NCI-H446 (cell line): ENCODE measurements at regions not wholly inside any gene's neighbourhood (a gene's known extent, or its start where the extent isn't known, plus 50 kb on each side); places are given as distances from the start of the nearest gene placed in this dataset.
A peak's percentile ranks its signal among the peaks of the same experiment; 100 is the strongest.
"Not testable (repeated sequence)": the region's sequence is repeated elsewhere in the genome, so short reads cannot be mapped to it uniquely, and the experiment has no call there.

Experiments used
- DNase-seq, 2 experiments: peaks; one replicate each; lab custom pipeline; 2025; lab: John Stamatoyannopoulos, UW

DNA sequence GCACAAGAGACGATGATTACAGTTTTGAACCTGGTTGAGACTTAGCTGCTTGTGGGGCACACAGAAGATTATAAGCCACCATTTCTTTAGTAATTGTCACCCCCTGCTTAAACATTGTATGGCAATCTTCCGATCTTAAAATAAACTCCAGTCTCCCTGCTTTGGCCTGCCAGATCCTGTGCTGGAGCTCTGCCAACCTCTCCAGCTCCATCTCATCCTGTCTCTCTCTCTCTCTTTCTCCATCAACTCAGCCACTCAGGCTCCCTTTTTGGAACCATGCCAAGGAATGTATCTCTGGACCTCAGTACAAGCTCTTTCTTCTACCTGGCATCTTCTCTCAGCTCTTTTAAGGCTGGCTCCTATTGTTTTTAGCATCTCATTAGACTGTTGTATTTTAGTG, 1053.2 kb downstream of the REEP3 start:
- DNase-seq = peak in 1 of 2 experiments; percentile 74

DNA sequence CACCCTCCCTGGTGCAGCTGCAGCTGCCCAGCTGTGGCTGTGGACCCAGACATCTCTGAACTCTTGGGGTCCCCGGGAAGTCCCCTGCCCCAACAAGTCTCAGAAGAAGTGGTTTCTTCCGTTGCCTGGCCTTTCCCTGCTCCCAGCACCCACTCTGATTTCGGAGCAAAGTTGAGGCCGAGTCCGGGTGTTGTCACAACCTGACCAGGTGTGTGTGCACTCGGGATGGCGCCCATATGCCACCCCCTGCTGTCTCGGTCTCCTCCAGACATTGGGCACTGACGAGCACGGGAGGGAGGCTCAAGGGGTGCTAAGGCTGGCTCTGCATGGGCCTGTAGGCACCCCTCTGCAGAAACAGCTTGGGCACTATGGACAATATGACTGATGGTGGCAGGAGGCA, 1055.3 kb downstream of the REEP3 start:
- no peak for DNase-seq

DNA sequence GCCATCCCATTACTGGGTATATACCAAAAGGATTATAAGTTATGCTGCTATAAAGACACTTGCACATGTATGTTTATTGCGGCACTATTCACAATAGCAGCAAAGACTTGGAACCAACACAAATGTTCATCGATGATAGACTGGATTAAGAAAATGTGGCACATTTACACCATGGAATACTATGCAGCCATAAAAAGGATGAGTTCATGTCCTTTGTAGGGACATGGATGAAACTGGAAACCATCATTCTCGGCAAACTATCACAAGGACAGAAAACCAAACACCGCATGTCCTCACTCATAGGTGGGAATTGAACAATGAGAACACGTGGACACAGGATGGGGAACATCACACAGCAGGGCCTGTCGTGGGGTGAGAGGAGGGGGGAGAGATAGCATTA, 1057.6 kb downstream of the REEP3 start:
- DNase-seq = not testable (repeated sequence)

- DNase-seq = no peak
Observed at GRCh38 chr10:64586934-64587503, 1065.8 kb downstream of the REEP3 start.

GRCh38 chr10:64594072-64594471, 1072.9 kb downstream of the REEP3 start:
- DNase-seq = no peak

DNA sequence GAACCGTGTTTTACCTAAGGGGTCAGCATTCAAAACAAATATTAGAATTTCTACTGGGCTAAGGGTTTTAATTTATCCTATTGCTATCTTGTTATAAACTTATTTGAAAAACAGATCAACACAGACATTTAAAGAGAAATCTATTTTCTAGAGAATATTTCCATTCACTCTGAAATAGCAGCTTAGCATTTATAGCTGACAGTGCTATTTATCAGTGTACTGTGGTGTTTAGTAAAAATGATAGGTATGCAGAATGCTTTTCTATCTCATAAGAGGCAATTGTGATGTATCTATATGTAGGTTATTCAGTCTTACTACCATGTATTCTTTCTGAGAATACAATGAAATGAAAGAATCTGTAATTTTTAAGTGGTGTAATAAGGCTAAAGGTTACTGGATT, 1077.4 kb downstream of the REEP3 start:
- DNase-seq = no peak

GRCh38 chr10:64601298-64601697, 1080.1 kb downstream of the REEP3 start:
- no peak for DNase-seq

GRCh38 chr10:64617085-64617484, 1095.9 kb downstream of the REEP3 start:
- no peak for DNase-seq

DNA sequence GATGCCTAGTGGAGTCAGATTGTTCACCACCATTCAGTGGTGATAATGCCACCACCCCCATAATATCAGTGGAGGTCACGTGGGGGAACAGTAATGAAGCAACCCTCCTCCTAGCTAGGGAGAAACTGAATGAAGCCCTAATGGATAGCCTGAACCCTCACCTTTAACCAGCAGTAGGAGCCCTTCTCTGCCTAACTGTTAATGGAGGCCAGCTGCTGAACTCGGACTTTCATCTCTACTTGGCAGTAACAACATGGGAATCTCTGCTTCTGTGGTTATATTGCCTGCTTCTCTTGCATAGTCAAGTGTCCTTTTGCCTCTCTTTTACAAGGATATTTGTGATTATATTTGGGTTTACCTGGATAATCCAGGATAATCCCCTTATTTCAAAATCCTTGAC, 1097.9 kb downstream of the REEP3 start:
- DNase-seq = no peak

DNA sequence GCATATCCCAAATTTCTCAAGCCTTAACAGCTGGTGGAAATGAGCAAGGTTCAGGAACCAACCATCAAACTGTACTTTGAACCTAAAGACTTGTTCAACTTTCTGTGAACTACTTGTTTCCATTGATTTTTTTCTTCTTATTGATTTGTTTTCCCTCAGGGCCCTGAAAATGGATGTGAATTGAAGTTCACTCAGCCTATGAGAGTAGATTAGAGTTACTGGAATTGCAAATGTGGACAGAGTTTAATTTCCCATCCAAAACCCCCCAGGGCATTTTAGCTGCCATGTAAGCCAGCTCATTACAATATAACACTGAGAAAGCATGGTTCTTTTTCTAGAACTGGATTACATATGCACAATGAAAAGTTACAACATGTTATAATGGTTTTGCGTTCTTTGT, 1105.7 kb downstream of the REEP3 start:
- DNase-seq = no peak

GRCh38 chr10:64630534-64630933, 1109.3 kb downstream of the REEP3 start:
- DNase-seq = no peak

GRCh38 chr10:64635906-64636305, 1114.7 kb downstream of the REEP3 start:
- no peak for DNase-seq

GRCh38 chr10:64636461-64636860, 1115.3 kb downstream of the REEP3 start:
- DNase-seq = no peak

DNA sequence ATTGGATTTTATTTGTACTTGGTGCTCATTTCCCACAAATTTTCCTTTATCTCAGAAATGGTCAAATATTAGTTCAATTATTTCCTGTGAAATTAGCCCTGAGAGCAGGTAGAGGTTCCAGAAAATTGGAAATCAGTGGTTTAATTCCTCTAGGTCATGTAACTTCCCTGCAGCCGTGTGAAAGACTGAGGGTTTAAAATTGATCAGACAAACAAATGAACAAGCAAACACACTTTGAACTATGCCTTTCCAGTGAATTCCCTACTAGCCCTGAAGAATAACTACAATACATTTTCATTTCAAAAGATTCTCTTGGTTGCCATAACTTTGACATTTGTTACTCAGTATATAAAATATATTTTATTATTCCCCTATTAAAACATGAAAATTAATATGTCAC, 1116.7 kb downstream of the REEP3 start:
- DNase-seq = no peak

DNA sequence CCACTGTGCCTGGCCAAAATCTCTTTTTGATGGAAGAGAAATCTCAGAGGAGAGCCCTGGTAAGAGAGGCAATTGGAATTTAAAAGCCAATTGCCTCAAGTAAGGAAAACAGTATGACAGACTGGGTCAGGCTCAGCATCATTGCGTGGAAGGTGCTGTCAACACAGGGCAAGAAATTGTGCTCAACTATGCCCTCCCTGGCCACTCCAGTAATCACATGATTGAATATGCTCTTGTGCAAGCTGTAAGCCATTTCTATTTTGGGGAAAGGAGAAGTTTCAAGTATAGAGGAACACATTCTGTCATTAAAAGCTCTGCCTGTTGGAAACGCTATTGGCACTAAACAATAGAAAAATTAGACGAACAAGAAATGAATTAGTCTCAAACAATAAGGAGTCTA, 1127.7 kb downstream of the REEP3 start:
- DNase-seq = no peak

GRCh38 chr10:64658528-64658927, 1137.3 kb downstream of the REEP3 start:
- no peak for DNase-seq

- DNase-seq = no peak
Observed at GRCh38 chr10:64659311-64659710, 1138.1 kb downstream of the REEP3 start.

GRCh38 chr10:64682043-64682442, 1160.8 kb downstream of the REEP3 start:
- no peak for DNase-seq

- peak; percentile 2 to 58 for DNase-seq
Observed at GRCh38 chr10:64690194-64690593, 1169.0 kb downstream of the REEP3 start.

DNA sequence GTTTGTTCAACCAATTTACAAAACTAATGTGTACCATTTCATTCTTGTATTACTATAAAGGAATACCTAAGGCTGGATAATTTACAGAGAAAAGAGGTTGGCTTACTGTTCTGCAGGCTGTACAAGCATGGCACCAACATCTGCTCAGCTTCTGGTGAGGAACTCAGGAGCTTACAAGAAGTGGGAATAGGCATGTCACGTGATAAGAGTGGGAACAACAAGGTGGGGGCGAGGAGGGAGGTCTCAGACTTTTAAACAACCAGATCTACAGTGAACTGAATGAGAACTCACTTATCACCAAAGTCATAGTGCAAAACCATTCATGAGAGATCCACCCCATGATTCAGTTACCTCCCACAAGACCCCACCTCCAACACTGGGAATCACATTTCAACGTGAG, 1178.0 kb downstream of the REEP3 start:
- no peak for DNase-seq

- not testable (repeated sequence) for DNase-seq
Observed at GRCh38 chr10:64702086-64702485, 1180.9 kb downstream of the REEP3 start.

DNA sequence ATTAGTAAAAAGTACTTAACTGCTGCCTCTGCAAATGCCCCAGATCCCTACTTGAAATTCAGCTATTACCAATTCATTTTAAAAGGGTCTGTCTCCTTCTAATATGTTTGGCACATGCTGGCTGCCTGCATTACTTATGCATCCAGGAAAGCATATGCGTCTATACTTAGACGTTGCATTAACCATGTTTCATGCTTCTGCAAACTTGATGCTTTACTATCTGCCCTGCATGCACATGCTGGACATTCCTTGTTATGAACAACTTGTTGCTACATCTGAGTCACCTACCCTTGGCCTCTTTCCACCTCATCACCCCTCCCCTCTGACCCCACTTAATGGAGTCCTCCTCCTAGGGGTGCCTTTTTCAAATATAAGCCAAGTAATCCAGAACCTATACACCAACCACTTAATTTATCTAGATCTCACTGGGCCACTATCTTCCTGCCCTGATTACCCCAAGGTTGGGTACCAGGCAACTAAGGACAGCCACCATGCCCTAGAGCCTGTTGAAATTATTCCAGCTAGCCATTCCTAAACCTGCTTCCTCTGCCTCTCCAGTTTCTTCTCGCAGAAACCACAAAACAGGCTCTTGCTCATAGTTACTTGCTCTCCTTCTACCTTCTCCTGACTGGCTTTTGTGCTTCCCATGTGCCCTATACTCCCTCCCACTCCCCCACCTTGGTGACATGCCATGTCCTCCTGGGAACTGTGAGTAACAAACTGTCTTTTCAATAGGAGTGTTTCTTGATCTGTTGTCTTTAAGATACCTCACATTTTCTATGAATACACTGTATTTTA, 1187.9 kb downstream of the REEP3 start:
- no peak for DNase-seq

DNA sequence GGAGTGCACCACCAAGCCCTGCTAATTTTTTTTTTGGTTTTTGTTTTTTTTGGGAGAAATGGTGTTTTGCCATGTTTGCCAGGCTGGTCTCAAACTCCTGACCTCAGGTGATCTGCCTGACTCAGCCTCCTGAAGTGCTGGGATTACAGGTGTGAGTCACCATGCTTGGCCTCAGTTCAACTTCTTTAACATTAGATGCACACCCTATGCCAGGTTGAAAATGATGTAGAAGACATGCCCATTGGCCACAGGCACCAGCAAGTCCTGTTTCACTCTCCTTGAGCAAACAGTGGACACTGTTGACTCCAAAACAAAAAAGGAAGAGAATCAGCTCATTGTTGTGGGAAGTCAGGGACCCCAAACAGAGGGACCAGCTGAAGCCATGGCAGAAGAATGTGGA, 1205.3 kb downstream of the REEP3 start:
- no peak for DNase-seq

DNA sequence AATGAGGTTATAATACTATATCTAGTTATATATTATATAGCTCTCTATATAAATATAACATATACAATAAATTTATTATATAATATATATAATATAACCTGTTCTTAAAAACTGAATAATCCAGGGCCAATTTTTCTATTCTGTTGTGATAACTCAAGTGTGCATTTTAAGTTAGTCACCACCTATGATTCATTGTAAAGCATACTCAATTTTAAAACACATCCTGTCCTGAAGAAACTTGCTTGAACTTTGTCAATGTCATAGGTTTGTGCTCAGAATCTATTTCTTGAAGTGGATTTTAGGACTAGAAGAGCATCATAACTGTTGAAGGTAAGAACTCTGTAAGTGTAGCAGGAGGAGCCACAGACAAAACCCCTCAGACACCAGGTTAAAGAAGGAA, 1209.8 kb downstream of the REEP3 start:
- DNase-seq = no peak
